SJSA1 (cell line): ENCODE measurements at regions not wholly inside any gene's neighbourhood (a gene's known extent, or its start where the extent isn't known, plus 50 kb on each side); places are given as distances from the start of the nearest gene placed in this dataset.

Experiments used
- DNase-seq, 2 experiments: peaks; one replicate each; pipeline ENCODE4 v3.0.0-alpha.2; 2015 to 2020; ENCODE audit warnings: low spot score in 2 of 2, low read depth in 1 of 2
- H3K27ac ChIP-seq: fragments of 250-450 bp; sonication (Bioruptor Pico); 2 replicates; pipeline ENCODE4 v1.5.1; 2020; ENCODE audit warnings: mild to moderate bottlenecking, moderate library complexity
- H3K27me3 ChIP-seq: fragments of 250-450 bp; sonication (Bioruptor Pico); replicated peaks from 2 replicates; pipeline ENCODE4 v1.5.1; 2020; ENCODE audit warnings: mild to moderate bottlenecking, moderate library complexity
- H3K36me3 ChIP-seq: fragments of 250-450 bp; sonication (Bioruptor Pico); 2 replicates; pipeline ENCODE4 v1.5.1; 2020; ENCODE audit warnings: mild to moderate bottlenecking
- H3K4me1 ChIP-seq: fragments of 250-450 bp; sonication (Bioruptor Pico); replicated peaks from 2 replicates; pipeline ENCODE4 v1.6.1; 2021; ENCODE audit warnings: mild to moderate bottlenecking
- H3K4me3 ChIP-seq: fragments of 250-450 bp; sonication (Bioruptor Pico); 2 replicates; pipeline ENCODE4 v1.5.1; 2020; ENCODE audit warnings: mild to moderate bottlenecking
- H3K9me3 ChIP-seq: fragments of 250-450 bp; sonication (Bioruptor Pico); replicated peaks from 2 replicates; pipeline ENCODE4 v1.5.1; 2020; ENCODE audit warnings: mild to moderate bottlenecking

GRCh38 chr9:13841746-13842462, 472.0 kb downstream of the NFIB start:
- Histone ChIP-seq H3K27me3 (no peaks in the 10 kb centered on the region), H3K27ac (no peak overlapping the region), H3K4me1 (no peaks in the 10 kb centered on the region), H3K9me3 (no peaks in the 10 kb centered on the region), H3K36me3 (no peaks in the 10 kb centered on the region), H3K4me3 (no peak overlapping the region)
- no peak for DNase-seq

GRCh38 chr9:13832446-13832845, 481.5 kb downstream of the NFIB start:
- Histone ChIP-seq H3K4me1 (no peaks in the 10 kb centered on the region), H3K9me3 (no peaks in the 10 kb centered on the region), H3K4me3 (no peak overlapping the region), H3K36me3 (no peaks in the 10 kb centered on the region), H3K27me3 (no peaks in the 10 kb centered on the region), H3K27ac (no peak overlapping the region)
- DNase-seq, result no peak

- Histone ChIP-seq H3K27ac (no peak overlapping the region), H3K4me3 (no peak overlapping the region), H3K9me3 (no peaks in the 10 kb centered on the region), H3K27me3 (no peaks in the 10 kb centered on the region), H3K36me3 (no peaks in the 10 kb centered on the region), H3K4me1 (no peaks in the 10 kb centered on the region)
- DNase-seq, result no peak
These were observed 490.9 kb downstream of the NFIB start for GRCh38 chr9:13823026-13823425.

- Histone ChIP-seq H3K9me3 (no peaks in the 10 kb centered on the region), H3K36me3 (no peaks in the 10 kb centered on the region), H3K4me1 (no peaks in the 10 kb centered on the region), H3K4me3 (no peak overlapping the region), H3K27me3 (no peaks in the 10 kb centered on the region), H3K27ac (no peak overlapping the region)
- no peak for DNase-seq
These were observed 496.1 kb downstream of the NFIB start for GRCh38 chr9:13817754-13818278.

- Histone ChIP-seq H3K27me3 (no peaks in the 10 kb centered on the region), H3K9me3 (no peaks in the 10 kb centered on the region), H3K4me1 (no peaks in the 10 kb centered on the region), H3K4me3 (no peak overlapping the region), H3K36me3 (no peaks in the 10 kb centered on the region), H3K27ac (no peak overlapping the region)
- no peak for DNase-seq
These were observed 497.1 kb downstream of the NFIB start for GRCh38 chr9:13816837-13817236.

- no peak for DNase-seq
- Histone ChIP-seq H3K27me3 (no peaks in the 10 kb centered on the region), H3K4me1 (no peaks in the 10 kb centered on the region), H3K27ac (no peak overlapping the region), H3K4me3 (no peak overlapping the region), H3K9me3 (no peaks in the 10 kb centered on the region), H3K36me3 (no peaks in the 10 kb centered on the region)
These were observed 499.1 kb downstream of the NFIB start for GRCh38 chr9:13814647-13815400.

GRCh38 chr9:13811876-13812275, 502.1 kb downstream of the NFIB start:
- Histone ChIP-seq H3K27ac (no peak overlapping the region), H3K4me1 (no peaks in the 10 kb centered on the region), H3K27me3 (no peaks in the 10 kb centered on the region), H3K9me3 (no peaks in the 10 kb centered on the region), H3K4me3 (no peak overlapping the region), H3K36me3 (no peaks in the 10 kb centered on the region)
- no peak for DNase-seq

- no peak for DNase-seq
- H3K4me3 ChIP-seq, result no peak overlapping the region
- H3K27me3 ChIP-seq, result no peaks in the 10 kb centered on the region
- no peaks in the 10 kb centered on the region for H3K9me3 ChIP-seq
- no peaks in the 10 kb centered on the region for H3K4me1 ChIP-seq
- H3K27ac ChIP-seq, result no peak overlapping the region
- H3K36me3 ChIP-seq, result no peaks in the 10 kb centered on the region
These were observed 503.4 kb downstream of the NFIB start for GRCh38 chr9:13810510-13810909.

GRCh38 chr9:13809401-13809800, 504.5 kb downstream of the NFIB start:
- DNase-seq, result no peak
- Histone ChIP-seq H3K4me1 (no peaks in the 10 kb centered on the region), H3K27me3 (no peaks in the 10 kb centered on the region), H3K27ac (no peak overlapping the region), H3K9me3 (no peaks in the 10 kb centered on the region), H3K4me3 (no peak overlapping the region), H3K36me3 (no peaks in the 10 kb centered on the region)

GRCh38 chr9:13807118-13807517, 506.8 kb downstream of the NFIB start:
- no peak overlapping the region for H3K27ac ChIP-seq
- no peaks in the 10 kb centered on the region for H3K36me3 ChIP-seq
- no peaks in the 10 kb centered on the region for H3K4me1 ChIP-seq
- H3K27me3 ChIP-seq, result no peaks in the 10 kb centered on the region
- H3K9me3 ChIP-seq, result no peaks in the 10 kb centered on the region
- H3K4me3 ChIP-seq, result no peak overlapping the region
- no peak for DNase-seq

GRCh38 chr9:13806714-13807113, 507.2 kb downstream of the NFIB start:
- no peak overlapping the region for H3K27ac ChIP-seq
- H3K36me3 ChIP-seq, result no peaks in the 10 kb centered on the region
- H3K4me1 ChIP-seq, result no peaks in the 10 kb centered on the region
- no peak for DNase-seq
- H3K4me3 ChIP-seq, result no peak overlapping the region
- no peaks in the 10 kb centered on the region for H3K9me3 ChIP-seq
- no peaks in the 10 kb centered on the region for H3K27me3 ChIP-seq

- Histone ChIP-seq H3K36me3 (no peaks in the 10 kb centered on the region), H3K27me3 (no peaks in the 10 kb centered on the region)
These were observed 508.4 kb downstream of the NFIB start for GRCh38 chr9:13805546-13805945.

GRCh38 chr9:13804532-13804931, 509.4 kb downstream of the NFIB start:
- Histone ChIP-seq H3K36me3 (no peaks in the 10 kb centered on the region), H3K27me3 (no peaks in the 10 kb centered on the region), H3K4me1 (no peaks in the 10 kb centered on the region), H3K27ac (no peak overlapping the region), H3K4me3 (no peak overlapping the region), H3K9me3 (no peaks in the 10 kb centered on the region)
- DNase-seq, result no peak

More at GRCh38 chr9:13805546-13805945, 508.4 kb downstream of the NFIB start:
- no peaks in the 10 kb centered on the region for H3K4me1 ChIP-seq
- no peak overlapping the region for H3K4me3 ChIP-seq
- no peak for DNase-seq
- H3K9me3 ChIP-seq, result no peaks in the 10 kb centered on the region
- no peak overlapping the region for H3K27ac ChIP-seq

- no peaks in the 10 kb centered on the region for H3K4me1 ChIP-seq
- H3K27ac ChIP-seq, result no peak overlapping the region
- H3K36me3 ChIP-seq, result no peaks in the 10 kb centered on the region
- H3K27me3 ChIP-seq, result no peaks in the 10 kb centered on the region
- no peaks in the 10 kb centered on the region for H3K9me3 ChIP-seq
- no peak for DNase-seq
- no peak overlapping the region for H3K4me3 ChIP-seq
These were observed 513.2 kb downstream of the NFIB start for GRCh38 chr9:13800776-13801175.
